Ovary (tissue), 3 donors: ENCODE measurements at regions not wholly inside any gene's neighbourhood (a gene's known extent, or its start where the extent isn't known, plus 50 kb on each side); places are given as distances from the start of the nearest gene placed in this dataset.

ENCODE experiments used
- CTCF ChIP-seq, 3 donors: fragments of 450-650 bp in 2 of 3; fragments of 200-600 bp in 1 of 3; IDR thresholded peaks; one replicate each; pipeline versions ENCODE4 v1.5.1 to v1.8.0; 2016 to 2022; ENCODE audit warnings: antibody characterized with exemption in 3 of 3, mild to moderate bottlenecking in 1 of 3
- EP300 ChIP-seq: sonication (generic); formaldehyde crosslinking; IDR thresholded peaks from one replicate; pipeline ENCODE4 v1.6.1; 2017; ENCODE audit warnings: antibody characterized with exemption
- donor health status: DM: no; HTN: no; CAD: no.

DNA sequence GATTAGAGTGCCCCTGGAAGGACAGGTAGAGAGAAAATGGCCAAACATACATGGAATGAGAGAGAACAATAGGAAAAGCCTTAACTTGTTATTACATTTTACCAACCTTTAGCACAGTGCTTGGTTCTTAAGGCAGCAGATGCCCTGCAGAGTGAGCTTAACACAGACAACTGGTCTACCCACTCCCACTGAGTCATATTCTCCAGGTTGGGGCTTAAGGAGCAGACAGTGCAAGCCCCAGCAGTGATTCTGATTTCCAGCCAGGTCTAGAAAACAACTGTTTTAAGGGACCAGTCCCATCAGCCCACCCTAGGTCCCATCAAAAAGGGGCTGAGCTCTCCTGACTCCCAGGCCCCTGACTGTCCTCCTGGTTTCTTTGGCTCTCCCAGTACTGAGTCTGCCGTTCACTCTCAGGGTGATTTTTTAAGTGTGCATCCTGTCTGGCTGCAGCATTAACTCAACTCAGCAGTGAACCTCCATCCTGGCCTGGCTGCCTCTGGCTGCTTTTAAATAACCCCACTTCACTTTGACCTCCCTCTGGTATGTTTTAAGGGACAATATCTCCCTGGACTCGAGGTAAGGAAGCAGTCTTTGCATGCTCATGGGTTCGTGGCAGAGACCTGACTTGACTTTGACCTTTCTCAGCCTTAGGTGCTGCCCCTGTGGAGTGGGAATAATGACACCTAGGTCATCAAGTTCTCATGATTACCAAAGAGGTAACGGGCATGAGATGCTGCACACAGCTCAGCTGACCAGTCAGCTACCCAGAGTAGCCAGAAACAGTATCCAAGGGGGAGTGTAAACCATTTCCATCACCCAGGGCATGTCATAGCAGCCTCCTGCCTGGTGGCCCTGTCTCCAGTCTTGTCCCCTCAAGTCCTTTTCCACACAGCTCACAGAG, 210.7 kb upstream of the PWP1 start:
- TF ChIP-seq EP300 (no peak), CTCF (IDR thresholded peaks at IDR 0.05) (no peak)
